Fibroblast of lung (primary cell): ENCODE measurements at regions not wholly inside any gene's neighbourhood (a gene's known extent, or its start where the extent isn't known, plus 50 kb on each side); places are given as distances from the start of the nearest gene placed in this dataset.

ENCODE experiments used
- DNase-seq, 2 donors: peaks; one replicate each; pipeline versions ENCODE4 v3.0.0 to v3.0.0-alpha.2; 2010; ENCODE audit warnings: low read depth in 2 of 2
- H2AFZ ChIP-seq: 2 replicates; pipeline ENCODE4 v1.5.1; 2012; ENCODE audit warnings: low read length, control low read depth, inconsistent platforms
- H3K27ac ChIP-seq: 2 replicates; pipeline ENCODE4 v1.5.1; 2011; ENCODE audit warnings: low read length, control low read depth; ENCODE audit not compliant: insufficient read depth
- H3K27me3 ChIP-seq: 2 replicates; pipeline ENCODE4 v1.5.1; 2011; ENCODE audit warnings: mild to moderate bottlenecking, low read length; ENCODE audit not compliant: control insufficient read depth, insufficient read depth
- H3K36me3 ChIP-seq: 2 replicates; pipeline ENCODE4 v1.5.1; 2011; ENCODE audit warnings: low read length; ENCODE audit not compliant: control insufficient read depth, insufficient read depth
- H3K4me1 ChIP-seq: 2 replicates; pipeline ENCODE4 v1.5.1; 2011; ENCODE audit warnings: low read length; ENCODE audit not compliant: control insufficient read depth, insufficient read depth; ENCODE audit errors: extremely low read depth
- H3K4me2 ChIP-seq: 2 replicates; pipeline ENCODE4 v1.5.1; 2011; ENCODE audit warnings: low read length, control low read depth; ENCODE audit not compliant: insufficient read depth; ENCODE audit errors: extremely low read depth
- H3K4me3 ChIP-seq, 4 experiments: fragments of 200-600 bp in 1 of 4; sonication (generic) in 1 of 4; replicated peaks in 1 of 4; 2 replicates each; pipeline ENCODE4 v1.5.1; 2011 to 2016; ENCODE audit warnings: low read length in 4 of 4, low read depth in 3 of 4, mild to moderate bottlenecking in 3 of 4, control low read depth in 2 of 4, inconsistent platforms in 1 of 4, mixed read lengths in 1 of 4; ENCODE audit not compliant: insufficient read depth in 1 of 4; ENCODE audit errors: control extremely low read depth in 1 of 4
- H3K79me2 ChIP-seq: 2 replicates; pipeline ENCODE4 v1.5.1; 2012; ENCODE audit warnings: mild to moderate bottlenecking, low read length, inconsistent platforms; ENCODE audit not compliant: control insufficient read depth, insufficient read depth
- H3K9ac ChIP-seq: 2 replicates; pipeline ENCODE4 v1.5.1; 2011; ENCODE audit warnings: mild to moderate bottlenecking, low read length, control low read depth; ENCODE audit not compliant: insufficient read depth
- H3K9me3 ChIP-seq: 2 replicates; pipeline ENCODE4 v1.5.1; 2012; ENCODE audit warnings: low read depth, low read length; ENCODE audit not compliant: control insufficient read depth, insufficient read depth
- H4K20me1 ChIP-seq: 2 replicates; pipeline ENCODE4 v1.5.1; 2011; ENCODE audit warnings: low read length; ENCODE audit not compliant: control insufficient read depth, insufficient read depth; ENCODE audit errors: extremely low read depth
- EZH2 ChIP-seq: IDR thresholded peaks from 2 replicates; pipeline ENCODE4 v1.5.1; 2012; ENCODE audit warnings: low read length, control low read depth, mild to moderate bottlenecking; ENCODE audit errors: missing control alignments
- TF ChIP-seq, protein P1 (sequence below), 2 donors: IDR thresholded peaks in 1 of 2; conservative IDR thresholded peaks in 1 of 2; 1 replicate in 1 of 2; 2 replicates in 1 of 2; pipeline ENCODE4 v1.5.1; 2011 to 2012; ENCODE audit warnings: low read length in 2 of 2, control low read depth in 1 of 2, inconsistent platforms in 1 of 2, low read depth in 1 of 2, mild to moderate bottlenecking in 1 of 2

GRCh38 chr4:11039634-11040131 lies 355.1 kb upstream of the CLNK start:
- Histone ChIP-seq H3K4me1 (no peaks in the 10 kb centered on the region), H3K27ac (no peak overlapping the region), H3K36me3 (no peaks in the 10 kb centered on the region), H2AFZ (no peak overlapping the region), H3K9me3 (no peaks in the 10 kb centered on the region), H3K79me2 (no peaks in the 10 kb centered on the region), H3K4me3 (no peak overlapping the region), H4K20me1 (no peaks in the 10 kb centered on the region), H3K9ac (no peak overlapping the region), H3K27me3 (no peaks in the 10 kb centered on the region), H3K4me2 (no peak overlapping the region)
- DNase-seq: no peak
- no peak for TF ChIP-seq EZH2
- TF ChIP-seq, protein P1, sequence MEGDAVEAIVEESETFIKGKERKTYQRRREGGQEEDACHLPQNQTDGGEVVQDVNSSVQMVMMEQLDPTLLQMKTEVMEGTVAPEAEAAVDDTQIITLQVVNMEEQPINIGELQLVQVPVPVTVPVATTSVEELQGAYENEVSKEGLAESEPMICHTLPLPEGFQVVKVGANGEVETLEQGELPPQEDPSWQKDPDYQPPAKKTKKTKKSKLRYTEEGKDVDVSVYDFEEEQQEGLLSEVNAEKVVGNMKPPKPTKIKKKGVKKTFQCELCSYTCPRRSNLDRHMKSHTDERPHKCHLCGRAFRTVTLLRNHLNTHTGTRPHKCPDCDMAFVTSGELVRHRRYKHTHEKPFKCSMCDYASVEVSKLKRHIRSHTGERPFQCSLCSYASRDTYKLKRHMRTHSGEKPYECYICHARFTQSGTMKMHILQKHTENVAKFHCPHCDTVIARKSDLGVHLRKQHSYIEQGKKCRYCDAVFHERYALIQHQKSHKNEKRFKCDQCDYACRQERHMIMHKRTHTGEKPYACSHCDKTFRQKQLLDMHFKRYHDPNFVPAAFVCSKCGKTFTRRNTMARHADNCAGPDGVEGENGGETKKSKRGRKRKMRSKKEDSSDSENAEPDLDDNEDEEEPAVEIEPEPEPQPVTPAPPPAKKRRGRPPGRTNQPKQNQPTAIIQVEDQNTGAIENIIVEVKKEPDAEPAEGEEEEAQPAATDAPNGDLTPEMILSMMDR (conservative IDR thresholded peaks at IDR 0.05 in 1 of 2, IDR thresholded peaks at IDR 0.05 in 1 of 2; ENCODE audit: low read depth in 1 of 2, low read length in 2 of 2): no peak

DNA sequence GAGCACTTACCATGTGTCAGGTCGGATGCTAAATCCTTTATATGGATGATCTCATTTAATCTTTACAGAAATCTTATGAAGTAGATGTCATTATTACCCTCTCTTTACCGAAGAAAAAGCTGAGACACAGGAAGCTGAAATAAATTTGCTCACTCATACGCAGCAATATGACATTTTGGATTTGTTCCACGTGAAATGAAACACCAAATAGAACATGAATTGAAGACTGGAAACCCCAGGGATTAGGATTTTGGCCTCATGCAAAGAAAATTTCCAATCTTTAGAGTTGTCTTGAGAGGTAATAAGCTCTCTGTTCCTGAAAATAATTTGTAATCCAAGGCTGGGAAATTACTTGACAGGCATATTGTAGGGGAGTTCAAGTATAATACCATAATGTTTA lies 354.4 kb upstream of the CLNK start:
- Histone ChIP-seq H3K9me3 (no peaks in the 10 kb centered on the region), H3K9ac (no peak overlapping the region)
- no peak for TF ChIP-seq EZH2
- TF ChIP-seq, protein P1 (conservative IDR thresholded peaks at IDR 0.05 in 1 of 2, IDR thresholded peaks at IDR 0.05 in 1 of 2; ENCODE audit: low read depth in 1 of 2, low read length in 2 of 2): no peak

GRCh38 chr4:11037637-11038036 lies 353.1 kb upstream of the CLNK start:
- no peaks in the 10 kb centered on the region for H3K27me3 ChIP-seq
- no peaks in the 10 kb centered on the region for H3K9me3 ChIP-seq
- H3K4me3 ChIP-seq: no peak overlapping the region
- H3K4me1 ChIP-seq: no peaks in the 10 kb centered on the region
- H3K36me3 ChIP-seq: no peaks in the 10 kb centered on the region
- H3K79me2 ChIP-seq: no peaks in the 10 kb centered on the region
- no peak overlapping the region for H3K4me2 ChIP-seq
- TF ChIP-seq EZH2: no peak
- TF ChIP-seq, protein P1 (conservative IDR thresholded peaks at IDR 0.05 in 1 of 2, IDR thresholded peaks at IDR 0.05 in 1 of 2; ENCODE audit: low read depth in 1 of 2, low read length in 2 of 2): no peak
- H3K27ac ChIP-seq: no peak overlapping the region
- no peak overlapping the region for H2AFZ ChIP-seq
- H4K20me1 ChIP-seq: no peaks in the 10 kb centered on the region
- DNase-seq: no peak
- no peak overlapping the region for H3K9ac ChIP-seq

More for the DNA sequence above, 354.4 kb upstream of the CLNK start:
- Histone ChIP-seq H3K79me2 (no peaks in the 10 kb centered on the region), H3K4me2 (no peak overlapping the region), H3K4me3 (no peak overlapping the region), H3K27me3 (no peaks in the 10 kb centered on the region), H3K4me1 (no peaks in the 10 kb centered on the region), H4K20me1 (no peaks in the 10 kb centered on the region), H3K27ac (no peak overlapping the region), H3K36me3 (no peaks in the 10 kb centered on the region), H2AFZ (no peak overlapping the region)
- no peak for DNase-seq
